Activated T-cell treated with anti-CD3 and anti-CD28 coated beads, Interleukin-2, amount 50 U/mL, for 48 hours (primary cell): ENCODE measurements at regions not wholly inside any gene's neighbourhood (a gene's known extent, or its start where the extent isn't known, plus 50 kb on each side); places are given as distances from the start of the nearest gene placed in this dataset.

Source experiments
- DNase-seq, 2 experiments: peaks; one replicate each; pipeline ENCODE4 v3.0.0-alpha.2; 2020

DNA sequence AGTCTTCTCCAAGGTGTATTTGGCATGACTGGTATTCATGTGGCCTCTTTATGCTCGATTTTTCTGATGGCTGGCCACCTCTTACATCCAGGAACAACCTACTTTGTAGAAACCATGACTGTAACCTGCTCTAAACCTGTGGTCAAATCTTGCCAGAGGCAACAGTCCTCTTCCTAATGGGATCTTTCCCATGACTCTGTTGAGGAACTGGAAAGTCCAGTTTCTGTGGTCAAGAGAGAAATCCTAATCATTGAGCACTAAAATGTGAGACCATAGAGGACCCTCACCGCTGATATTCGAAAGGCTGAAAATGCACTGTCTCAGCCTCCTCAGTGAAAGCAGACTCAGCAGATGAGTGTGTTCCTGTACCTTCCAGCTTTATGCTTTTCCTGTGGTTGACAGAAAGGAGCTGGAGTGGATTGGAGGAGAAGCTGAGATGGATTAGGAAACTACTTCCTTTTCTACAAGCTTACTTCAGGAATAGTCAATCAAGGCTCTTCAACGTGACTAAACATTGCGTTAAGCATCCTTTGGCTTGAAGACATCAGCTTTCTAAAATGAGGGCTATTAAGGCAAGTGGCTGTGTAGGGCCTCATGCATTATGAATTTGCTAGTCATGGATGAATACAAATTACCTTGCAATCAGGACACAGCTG is 69.7 kb upstream of the DAPK1 start:
- DNase-seq: no peak

DNA sequence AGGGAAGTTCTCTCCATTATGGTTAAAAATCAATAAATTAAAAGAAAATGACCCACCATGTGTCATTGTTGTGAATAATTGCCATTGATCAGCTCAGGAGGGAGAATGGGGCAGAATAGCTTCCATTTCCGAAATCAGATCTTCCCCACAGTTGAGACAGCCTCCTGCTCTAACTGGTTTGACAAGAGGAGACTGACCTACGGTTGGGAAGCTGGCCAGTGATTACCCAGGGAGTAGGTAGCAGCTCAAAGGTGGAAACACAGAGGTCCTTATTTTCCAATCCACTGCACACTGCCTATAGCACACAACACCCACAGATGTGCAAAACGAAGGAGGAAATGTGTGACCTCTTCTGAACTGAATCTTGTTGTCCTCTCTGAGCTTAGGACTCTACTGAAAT is 69.0 kb upstream of the DAPK1 start:
- DNase-seq: no peak

DNA sequence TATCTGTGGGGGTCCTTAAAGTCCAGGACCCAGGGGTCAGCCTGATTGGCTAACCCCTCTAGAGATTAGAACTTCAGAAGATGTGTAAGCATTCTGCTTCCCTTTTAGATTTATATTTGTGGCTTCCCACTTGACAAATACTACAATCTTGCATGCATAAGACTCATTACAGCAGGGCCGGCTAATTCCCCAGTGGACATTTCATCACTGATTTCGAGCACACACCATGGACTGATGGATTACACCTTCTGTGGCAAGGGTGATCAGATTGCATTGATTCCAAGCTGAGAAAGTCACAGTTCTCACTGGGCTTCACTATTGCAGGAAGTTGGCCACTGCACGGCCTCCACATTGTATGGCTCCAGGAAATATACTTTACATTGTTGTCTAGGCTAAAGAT is 65.8 kb upstream of the DAPK1 start:
- DNase-seq: no peak

DNA sequence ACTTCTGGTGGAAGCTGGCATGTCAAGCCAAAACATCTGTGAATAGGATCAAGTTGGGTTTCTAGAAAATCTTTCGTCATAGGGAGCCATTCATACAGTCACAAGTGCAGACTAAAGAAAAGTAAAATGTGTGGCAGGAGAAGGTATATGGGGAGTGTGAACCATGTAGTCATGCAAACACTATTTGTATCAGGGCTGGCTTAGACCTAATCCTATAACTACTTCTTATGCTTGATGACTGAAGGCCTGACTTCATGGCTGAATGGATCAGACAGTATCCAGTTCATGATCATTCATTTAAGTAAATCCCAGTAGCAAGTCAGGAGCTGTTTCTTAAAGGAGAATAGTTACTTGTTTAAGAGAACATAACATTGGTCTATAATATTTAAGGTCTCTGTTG is 63.8 kb upstream of the DAPK1 start:
- DNase-seq: no peak

DNA sequence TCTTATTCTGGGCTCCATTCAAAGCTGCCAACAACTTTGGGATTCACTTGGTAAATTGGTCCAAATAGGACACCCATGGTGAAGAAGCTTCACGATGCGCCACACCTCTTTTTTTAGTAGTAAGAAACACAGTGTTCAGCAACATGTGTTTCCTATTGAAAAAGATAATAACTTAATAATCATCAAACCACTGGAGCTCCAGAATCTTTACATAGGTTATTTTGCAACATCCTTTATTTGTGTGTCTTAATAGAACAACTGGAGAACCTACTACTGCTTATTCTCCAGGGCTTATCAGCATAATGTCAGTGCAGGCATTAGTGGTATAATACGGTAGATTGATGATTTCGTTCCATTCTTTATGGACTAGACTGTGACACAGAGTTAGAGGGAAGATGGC is 63.3 kb upstream of the DAPK1 start:
- no peak for DNase-seq

DNA sequence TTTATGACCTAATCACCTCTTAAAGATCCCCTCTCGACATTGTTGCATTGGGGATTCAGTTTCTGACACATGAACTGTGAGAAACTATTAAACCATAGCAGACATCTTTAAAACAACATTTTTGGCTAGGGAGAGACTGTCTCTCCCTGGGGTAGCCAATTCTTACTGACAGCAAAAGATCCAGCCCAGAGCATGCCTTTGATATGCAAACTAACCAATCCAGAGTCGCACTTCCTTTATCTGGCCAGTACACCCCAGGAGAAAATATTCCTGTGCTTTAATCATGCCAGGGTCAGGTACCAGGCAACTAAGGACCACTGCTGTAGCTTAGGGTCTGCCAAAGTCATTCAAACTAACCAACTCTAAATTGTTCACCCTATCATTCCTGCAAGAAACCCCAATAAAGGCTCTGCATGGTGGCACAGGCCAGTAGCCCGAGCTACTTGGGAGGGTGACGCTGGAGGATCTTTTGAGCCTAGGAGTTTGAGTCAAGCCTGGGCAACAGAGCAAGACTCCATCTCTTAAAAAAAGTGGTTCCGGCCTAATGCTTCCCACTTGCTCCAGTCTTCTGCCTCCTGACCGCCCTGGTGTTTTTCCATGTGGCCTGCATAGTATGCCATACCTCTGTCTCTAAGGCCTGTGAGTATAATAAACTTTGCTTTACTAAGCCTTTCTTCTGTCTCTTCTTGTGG is 62.3 kb upstream of the DAPK1 start:
- DNase-seq: no peak

DNA sequence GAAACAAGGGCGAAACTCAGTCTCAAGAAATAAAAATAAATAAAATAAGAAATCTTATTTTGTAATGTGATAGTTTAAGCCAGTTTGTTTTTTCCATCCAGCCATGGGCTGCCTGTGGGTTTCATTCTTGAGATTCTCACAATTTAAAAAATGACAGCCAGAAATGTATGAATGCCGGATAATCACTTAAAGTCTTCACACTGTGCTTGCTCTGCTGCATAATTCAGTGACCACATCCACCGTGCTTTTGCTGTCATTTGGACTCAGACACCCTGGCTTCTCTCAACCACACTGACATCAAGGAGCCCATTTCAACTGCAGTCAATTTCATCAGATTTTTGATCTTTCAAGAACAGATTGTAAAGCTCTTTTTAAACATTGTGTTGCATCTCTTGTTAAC is 61.0 kb upstream of the DAPK1 start:
- DNase-seq: no peak

DNA sequence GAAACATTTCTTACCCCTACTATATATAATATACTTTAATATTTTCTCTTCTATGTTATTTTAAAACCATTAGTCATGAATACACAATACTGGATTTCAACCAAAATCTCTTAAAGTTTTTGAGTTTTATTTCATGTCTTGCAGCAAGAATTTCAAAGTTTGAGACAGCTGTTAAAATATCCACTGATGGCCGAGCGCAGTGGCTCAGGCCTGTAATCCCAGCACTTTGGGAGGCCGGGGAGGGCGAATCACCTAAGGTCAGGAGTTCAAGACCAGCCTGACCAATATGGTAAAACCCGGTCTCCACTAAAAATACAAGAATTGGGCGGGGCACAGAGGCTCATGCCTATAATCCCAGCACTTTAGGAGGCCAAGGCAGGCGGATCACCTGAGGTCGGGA is 59.7 kb upstream of the DAPK1 start:
- no peak for DNase-seq

DNA sequence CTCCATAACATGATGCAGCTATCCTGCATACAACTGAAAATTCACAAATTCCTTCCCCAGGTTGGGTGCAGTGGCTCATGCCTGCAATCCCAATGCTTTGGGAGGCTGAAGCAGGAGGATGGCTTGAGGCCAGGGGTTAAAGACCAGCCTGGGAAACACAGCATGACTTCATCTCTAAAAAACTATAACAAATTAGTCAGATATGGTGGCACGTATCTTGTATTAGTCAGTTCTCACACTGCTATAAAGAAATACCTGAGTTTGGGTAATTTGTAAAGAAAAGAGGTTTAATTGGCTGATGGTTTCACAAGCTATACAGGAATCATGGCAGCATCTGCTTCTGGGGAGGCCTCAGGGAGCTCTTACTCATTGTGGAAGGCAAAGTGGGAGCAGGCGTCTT is 56.4 kb upstream of the DAPK1 start:
- no peak for DNase-seq

DNA sequence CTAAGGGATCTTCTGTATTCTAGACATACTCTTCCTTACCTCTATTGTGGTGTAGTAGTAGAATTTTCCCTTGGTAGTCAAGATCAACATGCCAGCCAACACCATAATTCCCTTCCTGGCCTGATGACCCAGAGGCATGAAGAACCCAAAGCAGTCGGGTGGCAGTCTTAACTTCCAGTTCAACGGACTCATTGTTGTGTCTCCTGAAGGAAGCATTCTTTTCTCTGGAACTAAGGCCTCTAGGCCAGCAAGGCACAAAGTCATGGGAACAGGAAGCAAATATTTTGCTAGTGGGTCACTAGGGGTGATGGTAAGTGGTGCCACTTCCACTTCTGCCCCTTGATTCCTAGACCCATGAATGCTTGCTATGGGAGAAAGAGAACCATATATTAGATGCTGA is 55.2 kb upstream of the DAPK1 start:
- no peak for DNase-seq

DNA sequence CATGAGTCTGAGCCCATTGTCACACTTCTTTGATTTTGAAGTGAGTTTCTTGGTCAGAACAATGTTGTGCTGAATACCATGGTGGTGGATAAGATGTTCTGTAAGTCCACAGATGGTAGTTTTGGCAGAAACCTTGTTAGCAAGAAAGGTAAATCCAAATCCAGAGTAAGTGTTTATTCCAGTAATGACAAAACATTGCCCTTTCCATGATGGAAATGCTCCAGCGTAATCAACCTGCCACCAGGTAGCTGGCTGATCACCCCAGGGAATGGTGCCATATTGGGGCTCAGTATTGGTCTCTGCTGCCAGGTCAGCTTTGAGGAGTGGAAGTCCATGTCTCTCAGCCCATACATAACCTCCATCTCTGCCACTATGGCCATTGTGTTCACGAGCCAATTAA is 54.7 kb upstream of the DAPK1 start:
- DNase-seq: no peak

DNA sequence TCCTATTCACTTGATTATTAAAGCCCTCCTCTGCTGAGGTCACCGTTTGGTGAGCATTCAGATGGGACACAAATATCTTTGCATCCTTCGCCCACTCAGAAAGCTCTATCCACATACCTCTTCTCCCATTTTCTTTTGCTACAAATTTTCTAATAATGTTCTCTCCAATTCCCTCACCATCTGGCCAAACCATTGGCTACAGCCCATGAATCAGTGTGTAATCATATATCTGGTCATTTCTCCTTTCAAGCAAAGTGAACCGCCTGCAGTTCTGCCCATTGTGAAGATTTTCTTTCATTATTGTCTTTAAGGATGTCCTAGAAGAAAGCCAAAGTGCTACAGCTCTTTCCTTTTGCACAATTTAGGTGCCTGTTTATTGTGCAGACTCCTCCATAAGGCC is 54.2 kb upstream of the DAPK1 start:
- no peak for DNase-seq

DNA sequence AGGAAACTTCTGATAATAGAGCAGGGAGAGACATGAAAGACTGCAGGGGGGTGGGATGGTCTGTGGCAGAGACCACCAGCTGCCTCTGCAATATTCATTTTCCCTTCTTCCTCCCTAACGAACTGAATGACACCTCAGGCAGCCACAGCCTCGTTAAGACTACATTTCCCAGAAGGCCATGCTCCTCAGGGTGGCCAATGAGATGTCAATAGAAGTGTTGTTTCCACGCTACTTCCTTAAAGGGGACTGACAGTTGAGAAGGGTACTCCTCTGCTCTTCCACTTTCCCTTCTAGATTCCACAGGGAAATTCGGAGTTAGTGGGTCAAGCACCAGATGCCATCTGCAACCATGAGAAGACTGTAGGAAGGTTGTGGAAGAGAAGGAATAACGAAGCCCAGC is 52.0 kb upstream of the DAPK1 start:
- peak in 1 of 2 experiments; percentile 19 for DNase-seq

DNA sequence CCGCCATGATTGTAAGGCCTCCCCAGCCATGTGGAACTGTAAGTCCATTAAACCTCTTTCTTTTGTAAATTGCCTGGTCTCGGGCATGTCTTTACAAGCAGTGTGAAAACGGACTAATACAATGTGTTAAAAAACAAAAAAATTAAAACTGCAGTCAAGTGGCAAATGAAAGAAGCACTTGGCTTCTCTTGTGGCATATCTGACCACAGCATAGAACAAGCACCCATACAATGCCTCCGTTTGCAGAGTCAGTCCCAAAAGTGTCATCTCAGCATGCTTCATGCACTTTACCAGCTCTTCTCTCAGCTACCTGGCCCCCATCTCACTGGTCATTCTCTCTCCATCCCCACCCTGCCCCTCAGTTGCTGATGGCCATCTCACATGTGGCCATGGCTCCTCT is 51.1 kb upstream of the DAPK1 start:
- no peak for DNase-seq

DNA sequence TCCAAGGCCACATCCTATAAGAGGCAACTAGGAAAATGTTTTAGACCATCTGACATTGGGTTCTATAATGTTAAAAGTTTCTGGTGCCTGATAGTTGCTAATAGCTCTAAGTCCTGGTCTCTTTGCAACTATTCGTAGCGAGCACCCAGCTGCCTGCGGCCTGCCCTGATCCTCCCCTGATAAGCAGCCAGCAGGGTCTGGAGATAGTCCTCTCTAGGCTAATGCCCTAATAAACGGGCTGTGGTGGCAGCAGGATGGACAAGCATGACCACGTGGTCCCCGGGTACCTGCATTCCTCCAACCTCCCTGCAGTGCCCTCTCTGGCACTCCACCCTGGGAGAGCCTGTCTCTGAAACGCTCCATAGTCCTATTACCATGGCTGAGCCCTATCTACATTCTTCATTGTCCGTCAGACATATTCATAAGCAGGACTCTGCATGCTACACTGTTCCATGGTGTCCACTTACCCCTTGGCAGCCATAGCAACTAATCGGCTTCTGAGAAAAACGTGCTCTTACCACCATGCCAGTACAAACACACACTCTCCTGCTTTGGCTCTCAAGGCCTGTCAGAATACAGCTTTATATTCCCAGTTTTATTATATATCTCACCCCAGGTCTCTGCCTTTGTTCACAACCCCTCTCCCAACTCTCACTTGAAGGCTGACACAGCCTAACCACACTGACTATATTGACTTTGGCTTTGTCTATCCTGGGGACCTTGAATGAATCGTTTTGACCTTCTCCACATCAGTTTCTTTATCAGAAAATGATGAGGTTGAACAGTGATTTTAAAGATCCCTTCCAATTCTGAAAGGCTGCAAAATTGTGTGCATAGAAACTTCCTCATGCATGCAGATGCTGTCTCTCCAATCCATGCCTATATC is 49.9 kb upstream of the DAPK1 start:
- DNase-seq: no peak
